GM18870 (cell line): ENCODE measurements at regions not wholly inside any gene's neighbourhood (a gene's known extent, or its start where the extent isn't known, plus 50 kb on each side); places are given as distances from the start of the nearest gene placed in this dataset.

ENCODE experiments used
- ATAC-seq: cut with Tn5 transposase; IDR thresholded peaks from one replicate; pipeline ENCODE4 v1.9.1; 2021; ENCODE audit warnings: moderate library complexity; ENCODE audit not compliant: unreplicated experiment

DNA sequence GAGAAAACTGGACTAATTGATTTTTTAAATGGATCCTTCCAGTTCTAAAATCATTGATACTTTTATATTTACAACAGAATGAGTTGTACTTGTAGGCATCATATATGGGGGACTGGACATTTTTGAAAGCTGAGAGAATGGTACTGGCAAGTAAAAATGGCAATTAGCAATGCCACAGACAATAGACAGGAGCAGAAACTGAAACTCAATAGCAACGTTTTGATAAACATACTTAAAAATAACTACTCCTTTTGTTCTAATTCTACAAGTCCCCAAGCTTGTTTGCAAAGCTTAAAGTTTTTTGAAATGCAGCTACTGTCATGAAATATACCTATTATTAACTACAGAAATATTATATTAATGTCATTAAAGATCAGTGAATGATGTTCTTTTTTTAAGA lies 52.8 kb upstream of the FBXL7 start:
- no peak for ATAC-seq

- no peak for ATAC-seq
Observed at GRCh38 chr5:15446552-15446951, 53.4 kb upstream of the FBXL7 start.

DNA sequence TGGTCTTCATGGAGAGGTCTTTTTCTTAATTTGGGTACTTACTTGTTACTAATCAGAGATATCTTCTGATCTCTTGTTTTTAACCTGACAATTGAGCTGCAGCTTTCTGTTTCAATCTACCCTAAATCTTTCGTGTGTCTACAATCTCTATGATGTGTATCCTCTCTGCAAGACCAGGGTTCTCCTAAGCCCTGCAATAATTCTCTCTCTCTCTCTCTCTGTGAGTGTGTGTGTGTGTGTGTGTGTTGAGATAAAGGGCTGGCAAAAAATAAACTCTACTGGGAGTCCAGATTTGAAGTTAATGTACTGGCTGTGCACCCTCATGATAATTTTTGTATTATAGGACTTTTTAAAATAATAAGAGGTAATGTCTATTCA lies 57.8 kb upstream of the FBXL7 start:
- peak; percentile 58 for ATAC-seq

- ATAC-seq, result peak; percentile 64
Observed at GRCh38 chr5:15441433-15442192, 58.4 kb upstream of the FBXL7 start.

GRCh38 chr5:15440434-15440833 lies 59.5 kb upstream of the FBXL7 start:
- ATAC-seq, result no peak

GRCh38 chr5:15439801-15440200 lies 60.2 kb upstream of the FBXL7 start:
- no peak for ATAC-seq

DNA sequence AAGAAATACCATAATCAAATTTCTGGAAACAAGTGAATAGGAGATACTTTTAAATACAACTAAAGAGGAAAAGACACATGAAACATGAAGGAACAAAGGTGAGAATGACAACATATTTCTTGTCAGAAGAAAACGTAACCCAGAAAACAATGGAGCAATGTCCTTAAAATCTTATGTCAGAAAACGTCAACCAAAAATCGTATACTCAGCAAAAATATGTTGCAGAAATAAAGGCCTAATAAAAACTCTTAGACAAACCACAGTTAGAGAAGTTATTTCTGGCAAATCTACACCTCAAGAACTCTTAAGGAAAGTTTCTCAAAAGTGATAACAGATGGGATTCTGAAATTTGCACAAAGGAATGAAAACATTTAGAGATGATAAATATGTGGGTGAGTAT lies 66.3 kb upstream of the FBXL7 start:
- ATAC-seq, result no peak

DNA sequence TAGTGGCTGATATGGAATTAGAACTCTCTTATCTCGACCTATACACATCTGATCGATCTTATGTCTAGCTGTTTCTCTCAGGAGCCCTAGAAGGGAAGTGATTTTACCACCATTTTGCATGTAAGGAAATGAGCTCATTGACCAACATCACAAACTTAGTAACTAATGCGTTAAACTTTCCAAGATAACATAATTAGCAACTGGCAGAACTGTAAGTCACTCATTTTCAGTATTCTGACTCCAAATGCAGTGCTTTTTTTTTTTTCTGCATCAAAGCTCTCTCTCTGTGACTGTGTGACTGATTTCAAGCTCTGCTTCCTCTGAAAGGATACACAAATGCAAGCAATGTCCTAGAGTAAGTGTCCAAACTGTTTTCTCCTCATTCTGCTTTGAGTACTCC lies 68.1 kb upstream of the FBXL7 start:
- peak; percentile 78 for ATAC-seq

DNA sequence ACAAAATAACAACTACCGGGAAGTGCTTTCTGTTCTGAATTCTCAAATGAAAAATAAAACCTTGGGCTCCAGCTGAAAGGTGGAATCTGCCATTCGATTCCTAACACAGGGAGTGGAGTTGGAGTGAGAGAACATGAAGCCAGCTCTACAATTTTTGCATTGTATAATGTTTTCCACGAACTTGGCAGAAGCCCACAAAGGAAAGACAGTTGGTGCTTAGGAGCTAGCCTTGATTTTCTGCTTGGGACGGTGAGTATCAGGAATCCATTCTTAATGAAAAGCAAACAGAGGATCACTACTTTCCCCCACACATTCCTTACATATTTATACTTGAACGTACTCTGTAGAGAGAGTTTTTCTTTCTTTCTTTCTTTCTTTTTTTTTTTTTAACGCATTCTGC lies 74.2 kb upstream of the FBXL7 start:
- no peak for ATAC-seq

DNA sequence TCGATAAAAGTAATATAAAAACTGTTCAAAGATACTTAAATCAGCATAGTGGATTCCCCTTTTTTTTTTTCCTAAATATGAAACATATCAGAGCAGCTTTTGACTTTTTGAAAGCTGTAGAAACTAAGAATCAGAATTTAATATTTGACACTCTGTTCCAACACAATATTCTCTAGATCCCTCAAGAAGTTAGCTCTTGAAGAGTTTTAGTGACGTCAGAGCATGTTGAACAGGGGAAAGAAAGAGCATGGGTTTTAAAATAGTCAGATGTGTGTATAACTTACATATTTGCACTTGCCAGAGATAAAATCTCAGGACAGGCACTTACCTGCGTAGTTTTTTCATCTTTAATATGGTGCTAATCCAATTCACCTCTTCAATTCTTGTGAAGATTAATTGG lies 75.2 kb upstream of the FBXL7 start:
- ATAC-seq, result no peak

GRCh38 chr5:15421921-15422412 lies 78.0 kb upstream of the FBXL7 start:
- ATAC-seq, result no peak

DNA sequence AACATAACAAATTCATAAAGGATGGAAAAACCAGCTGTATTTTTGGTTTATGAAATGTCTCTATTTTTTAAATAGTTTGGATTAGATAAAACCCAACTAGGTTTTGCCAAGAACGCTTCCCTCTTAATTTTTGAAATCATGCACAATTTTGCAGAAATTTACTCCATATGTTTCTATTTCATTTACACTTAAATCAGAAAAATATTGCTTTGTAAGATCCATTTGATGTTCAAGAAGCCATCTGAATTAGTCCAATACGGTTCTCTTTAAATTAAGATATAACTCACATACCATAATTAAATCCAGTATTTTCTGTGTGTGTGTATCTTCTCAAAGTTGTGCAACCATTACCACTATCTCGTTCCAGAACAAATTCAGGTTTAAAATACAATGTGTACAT lies 78.6 kb upstream of the FBXL7 start:
- ATAC-seq, result no peak

GRCh38 chr5:15420201-15420600 lies 79.8 kb upstream of the FBXL7 start:
- ATAC-seq, result no peak

GRCh38 chr5:15417156-15417555 lies 82.8 kb upstream of the FBXL7 start:
- ATAC-seq, result no peak

GRCh38 chr5:15406478-15406877 lies 93.5 kb upstream of the FBXL7 start:
- ATAC-seq, result no peak

- ATAC-seq, result no peak
Observed at GRCh38 chr5:15393146-15393545, 106.8 kb upstream of the FBXL7 start.

DNA sequence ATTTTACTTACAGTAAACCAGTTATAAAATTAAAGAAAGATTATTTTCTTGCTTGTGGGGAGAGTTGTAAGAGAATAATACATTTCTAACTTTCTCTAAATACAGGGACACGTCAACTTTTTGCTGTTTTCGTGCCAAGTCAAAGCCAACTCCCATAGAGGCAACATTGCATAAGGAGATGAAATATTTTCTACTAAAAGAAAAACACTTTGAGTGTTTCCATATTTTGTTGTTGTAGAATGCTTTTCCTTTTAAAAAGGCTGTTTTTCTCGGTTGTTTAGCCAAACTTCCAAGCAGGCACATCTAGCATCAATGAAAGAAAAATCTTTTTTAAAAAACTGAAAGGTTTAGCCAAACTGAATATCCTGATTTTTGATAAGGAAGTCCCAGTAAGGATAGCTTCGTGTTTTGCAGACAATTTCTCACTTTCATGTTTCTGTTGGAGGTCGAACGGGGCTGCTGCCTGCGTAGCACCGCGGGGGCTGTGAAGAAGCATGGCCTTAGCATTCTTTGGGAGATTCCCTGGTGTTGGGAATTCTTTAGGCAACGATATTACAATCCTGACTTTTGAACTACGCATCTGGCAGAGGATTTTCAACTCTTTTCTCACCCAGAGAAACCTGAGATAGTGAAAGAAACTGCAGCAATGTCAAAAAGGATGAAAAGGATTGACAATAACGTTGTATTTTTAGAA lies 108.1 kb upstream of the FBXL7 start:
- ATAC-seq, result no peak

DNA sequence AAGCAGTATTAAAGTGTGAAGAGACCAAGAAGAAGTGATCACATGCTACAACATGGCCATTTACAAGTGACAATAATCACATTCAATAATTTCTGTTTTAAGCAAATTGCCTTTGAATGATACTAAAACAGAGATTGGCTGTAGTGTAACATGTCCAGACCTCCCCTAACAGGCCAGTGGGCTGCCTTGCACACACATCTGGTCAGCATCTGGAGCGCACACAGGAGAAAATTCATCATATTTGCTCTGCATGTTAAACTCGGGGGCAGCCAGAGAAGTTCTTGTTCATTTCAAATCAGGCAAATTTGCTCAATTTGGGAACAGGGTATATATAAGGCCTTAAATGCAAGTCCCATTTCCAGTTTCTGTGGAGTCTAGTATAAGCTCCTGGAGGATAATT lies 111.1 kb upstream of the FBXL7 start:
- ATAC-seq, result no peak

DNA sequence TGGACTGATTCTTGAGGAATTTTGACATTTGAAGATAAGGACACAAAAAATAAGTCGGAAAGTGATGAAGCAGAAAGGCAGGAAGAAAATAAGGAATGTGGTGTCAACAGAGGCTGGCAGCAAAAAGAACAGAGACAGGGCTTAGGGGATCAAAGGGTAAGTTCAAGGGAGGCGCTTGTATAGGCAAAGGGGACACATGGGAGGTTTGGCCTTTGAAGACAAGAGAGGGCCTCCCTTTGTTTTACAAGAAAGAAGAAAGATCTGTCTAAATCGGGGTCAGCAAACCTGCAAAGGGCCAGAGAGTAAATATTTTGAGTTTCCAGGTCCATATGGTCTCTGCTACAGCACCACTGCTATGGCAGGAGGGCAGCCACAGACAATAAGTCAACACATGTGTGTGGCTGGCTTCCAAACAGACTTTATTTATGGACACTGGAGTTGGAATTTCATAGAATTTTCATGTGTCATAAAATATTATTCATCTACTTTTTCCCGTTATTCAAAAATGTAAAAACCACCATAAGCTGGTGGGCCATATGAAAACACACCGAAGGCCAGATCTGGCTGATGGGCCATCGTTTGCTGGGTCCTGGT lies 112.0 kb upstream of the FBXL7 start:
- ATAC-seq, result no peak

- no peak for ATAC-seq
Observed at GRCh38 chr5:15386122-15386521, 113.9 kb upstream of the FBXL7 start.

- no peak for ATAC-seq
Observed at GRCh38 chr5:15385553-15385952, 114.4 kb upstream of the FBXL7 start.

DNA sequence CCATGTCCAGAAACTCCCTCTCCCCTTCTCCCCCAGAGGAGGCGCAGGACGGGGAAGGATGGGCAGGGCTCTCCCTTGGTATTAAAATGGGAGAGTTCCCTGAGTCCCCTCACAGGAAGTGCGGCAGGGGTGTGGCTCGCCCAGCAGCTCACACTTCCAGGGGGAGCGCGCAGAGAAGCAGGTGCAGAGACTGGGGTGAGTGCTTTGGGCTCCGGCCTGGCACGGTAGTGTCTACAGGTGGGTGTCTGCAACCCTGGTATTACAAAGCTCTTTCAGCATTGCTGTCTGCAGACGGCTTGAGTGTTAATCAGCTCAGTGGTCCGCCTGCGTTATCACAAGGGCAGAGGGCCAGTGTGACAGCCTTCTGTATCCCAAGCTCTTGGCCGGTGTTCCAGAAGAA lies 114.9 kb upstream of the FBXL7 start:
- no peak for ATAC-seq
